Testis (tissue), 2 donors: ENCODE measurements at regions not wholly inside any gene's neighbourhood (a gene's known extent, or its start where the extent isn't known, plus 50 kb on each side); places are given as distances from the start of the nearest gene placed in this dataset.

ENCODE experiments used
- POLR2A ChIP-seq: fragments of 450-650 bp; IDR thresholded peaks from one replicate; pipeline ENCODE4 v1.6.1; 2017; ENCODE audit warnings: antibody characterized with exemption, mild to moderate bottlenecking, moderate library complexity
- TF ChIP-seq, protein P1 (sequence below), 3 experiments: fragments of 450-650 bp in 2 of 3; fragments of 200-600 bp in 1 of 3; sonication (generic) in 1 of 3; IDR thresholded peaks; one replicate each; pipeline ENCODE4 v1.5.1; 2016 to 2019; ENCODE audit warnings: antibody characterized with exemption in 3 of 3, mild to moderate bottlenecking in 2 of 3, moderate library complexity in 1 of 3

DNA sequence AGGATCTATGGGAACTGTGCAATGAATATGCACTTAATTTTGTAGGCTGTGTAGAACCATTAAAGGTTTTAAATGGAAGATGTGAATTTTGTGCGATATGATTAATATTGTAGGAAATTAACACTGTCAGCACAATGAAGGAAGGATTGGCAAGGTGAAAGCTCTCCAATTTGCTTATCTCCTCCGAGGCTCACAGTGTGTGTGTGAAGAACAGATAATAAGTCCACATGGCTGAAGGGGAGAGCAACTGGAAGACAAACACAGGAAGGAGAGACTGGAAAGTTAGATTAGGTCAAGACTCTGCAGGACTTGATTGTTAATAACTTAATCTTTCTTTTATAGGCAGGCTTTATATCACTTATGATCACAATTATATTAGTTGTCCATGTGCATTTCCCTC lies 269.7 kb upstream of the VRK2 start:
- TF ChIP-seq, protein P1, sequence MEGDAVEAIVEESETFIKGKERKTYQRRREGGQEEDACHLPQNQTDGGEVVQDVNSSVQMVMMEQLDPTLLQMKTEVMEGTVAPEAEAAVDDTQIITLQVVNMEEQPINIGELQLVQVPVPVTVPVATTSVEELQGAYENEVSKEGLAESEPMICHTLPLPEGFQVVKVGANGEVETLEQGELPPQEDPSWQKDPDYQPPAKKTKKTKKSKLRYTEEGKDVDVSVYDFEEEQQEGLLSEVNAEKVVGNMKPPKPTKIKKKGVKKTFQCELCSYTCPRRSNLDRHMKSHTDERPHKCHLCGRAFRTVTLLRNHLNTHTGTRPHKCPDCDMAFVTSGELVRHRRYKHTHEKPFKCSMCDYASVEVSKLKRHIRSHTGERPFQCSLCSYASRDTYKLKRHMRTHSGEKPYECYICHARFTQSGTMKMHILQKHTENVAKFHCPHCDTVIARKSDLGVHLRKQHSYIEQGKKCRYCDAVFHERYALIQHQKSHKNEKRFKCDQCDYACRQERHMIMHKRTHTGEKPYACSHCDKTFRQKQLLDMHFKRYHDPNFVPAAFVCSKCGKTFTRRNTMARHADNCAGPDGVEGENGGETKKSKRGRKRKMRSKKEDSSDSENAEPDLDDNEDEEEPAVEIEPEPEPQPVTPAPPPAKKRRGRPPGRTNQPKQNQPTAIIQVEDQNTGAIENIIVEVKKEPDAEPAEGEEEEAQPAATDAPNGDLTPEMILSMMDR (IDR thresholded peaks at IDR 0.05), result no peak
- no peak for TF ChIP-seq POLR2A
